Astrocyte of the cerebellum (primary cell): ENCODE measurements at regions not wholly inside any gene's neighbourhood (a gene's known extent, or its start where the extent isn't known, plus 50 kb on each side); places are given as distances from the start of the nearest gene placed in this dataset.

ENCODE experiments used
- DNase-seq: peaks from one replicate; pipeline ENCODE4 v3.0.0-alpha.2; 2011; ENCODE audit warnings: low read depth
- H3K4me3 ChIP-seq: 2 replicates; pipeline ENCODE4 v1.5.1; 2011; ENCODE audit warnings: mild to moderate bottlenecking, low read depth, low read length, moderate library complexity
- CTCF ChIP-seq: IDR thresholded peaks from 2 replicates; pipeline ENCODE4 v1.5.1; 2012; ENCODE audit warnings: low read length, low read depth, moderate library complexity, mild to moderate bottlenecking; ENCODE audit errors: missing control alignments
- in situ Hi-C: cut with HindIII; loops from 2 replicates; pipeline ENCODE4 v1.10.0; 2017; ENCODE audit warnings: low sequenced_read_pairs

GRCh38 chr2:238670111-238670585 is 177.7 kb upstream of the TWIST2 start:
- in situ Hi-C loops, result no loop called here
- no peak overlapping the region for H3K4me3 ChIP-seq
- DNase-seq, result no peak
- TF ChIP-seq CTCF, result no peak

- no peak for TF ChIP-seq CTCF
- no peak for DNase-seq
- no peak overlapping the region for H3K4me3 ChIP-seq
- in situ Hi-C loops, result no loop called here
Measured at GRCh38 chr2:238682536-238682935, 165.3 kb upstream of the TWIST2 start.

- DNase-seq, result peak; percentile 76
- no peak overlapping the region for H3K4me3 ChIP-seq
- in situ Hi-C loops, result no loop called here
- TF ChIP-seq CTCF, result no peak
Measured at GRCh38 chr2:238684362-238685326, 163.2 kb upstream of the TWIST2 start.

GRCh38 chr2:238685327-238685709 is 162.6 kb upstream of the TWIST2 start:
- in situ Hi-C loops, result no loop called here
- no peak for TF ChIP-seq CTCF
- no peak overlapping the region for H3K4me3 ChIP-seq
- no peak for DNase-seq

GRCh38 chr2:238685713-238686112 is 162.2 kb upstream of the TWIST2 start:
- TF ChIP-seq CTCF, result no peak
- no peak for DNase-seq
- no peak overlapping the region for H3K4me3 ChIP-seq
- in situ Hi-C loops, result no loop called here

GRCh38 chr2:238686223-238686622 is 161.7 kb upstream of the TWIST2 start:
- in situ Hi-C loops, result no loop called here
- TF ChIP-seq CTCF, result no peak
- no peak for DNase-seq
- H3K4me3 ChIP-seq, result no peak overlapping the region
